GM21528 (cell line): ENCODE measurements at regions not wholly inside any gene's neighbourhood (a gene's known extent, or its start where the extent isn't known, plus 50 kb on each side); places are given as distances from the start of the nearest gene placed in this dataset.
"Not testable (repeated sequence)": the region's sequence is repeated elsewhere in the genome, so short reads cannot be mapped to it uniquely, and the experiment has no call there.

Experiments
- ATAC-seq: cut with Tn5 transposase; IDR thresholded peaks from one replicate; pipeline ENCODE4 v1.9.1; 2021; ENCODE audit warnings: mild to moderate bottlenecking, moderate library complexity; ENCODE audit not compliant: unreplicated experiment, low FRiP score

GRCh38 chr9:87040410-87041009 lies 93.2 kb upstream of the GAS1 start:
- no peak for ATAC-seq

GRCh38 chr9:87041553-87042235 lies 94.4 kb upstream of the GAS1 start:
- ATAC-seq: not testable (repeated sequence)

- ATAC-seq: not testable (repeated sequence)
These were observed 102.8 kb upstream of the GAS1 start for GRCh38 chr9:87049929-87050608.

- ATAC-seq: no peak
These were observed 107.8 kb upstream of the GAS1 start for GRCh38 chr9:87054999-87055686.

GRCh38 chr9:87059772-87060171 lies 112.5 kb upstream of the GAS1 start:
- ATAC-seq: no peak

GRCh38 chr9:87062746-87063145 lies 115.4 kb upstream of the GAS1 start:
- no peak for ATAC-seq

GRCh38 chr9:87063246-87063645 lies 115.9 kb upstream of the GAS1 start:
- ATAC-seq: no peak

- ATAC-seq: no peak
These were observed 116.6 kb upstream of the GAS1 start for GRCh38 chr9:87063871-87064270.

- no peak for ATAC-seq
These were observed 117.0 kb upstream of the GAS1 start for GRCh38 chr9:87064311-87064710.

- ATAC-seq: no peak
These were observed 118.7 kb upstream of the GAS1 start for GRCh38 chr9:87065981-87066380.

- ATAC-seq: no peak
These were observed 120.1 kb upstream of the GAS1 start for GRCh38 chr9:87067426-87067825.

- no peak for ATAC-seq
These were observed 121.0 kb upstream of the GAS1 start for GRCh38 chr9:87068177-87068840.

- no peak for ATAC-seq
These were observed 122.4 kb upstream of the GAS1 start for GRCh38 chr9:87069690-87070089.

GRCh38 chr9:87070336-87070735 lies 123.0 kb upstream of the GAS1 start:
- no peak for ATAC-seq

- no peak for ATAC-seq
These were observed 124.2 kb upstream of the GAS1 start for GRCh38 chr9:87071473-87071872.

GRCh38 chr9:87073692-87074091 lies 126.4 kb upstream of the GAS1 start:
- ATAC-seq: no peak

GRCh38 chr9:87075537-87075936 lies 128.2 kb upstream of the GAS1 start:
- no peak for ATAC-seq

GRCh38 chr9:87076825-87077224 lies 129.5 kb upstream of the GAS1 start:
- ATAC-seq: no peak

GRCh38 chr9:87077986-87078385 lies 130.7 kb upstream of the GAS1 start:
- ATAC-seq: no peak

- ATAC-seq: no peak
These were observed 133.4 kb upstream of the GAS1 start for GRCh38 chr9:87080512-87081264.
